ENCODE measurements at regions not wholly inside any gene's neighbourhood (a gene's known extent, or its start where the extent isn't known, plus 50 kb on each side); places are given as distances from the start of the nearest gene placed in this dataset.

- Histone ChIP-seq H3K9ac (no peak overlapping the region), H3K27ac (no peak overlapping the region), H3K9me3 (no peaks in the 10 kb centered on the region), H3K4me2 (no peak overlapping the region), H4K20me1 (no peaks in the 10 kb centered on the region), H3K27me3 (no peaks in the 10 kb centered on the region), H3K4me1 (no peaks in the 10 kb centered on the region), H3K36me3 (no peaks in the 10 kb centered on the region), H3K4me3 (no peak overlapping the region)
- no peak for TF ChIP-seq Cebpa-rat (IDR thresholded peaks at IDR 0.05)
Measured at GRCh38 chr13:104170980-104171555, 1104.9 kb upstream of the SLC10A2 start.

GRCh38 chr13:104163866-104164630 is 1097.8 kb upstream of the SLC10A2 start:
- TF ChIP-seq Cebpa-rat (IDR thresholded peaks at IDR 0.05), result no peak
- H3K4me1 ChIP-seq, result no peaks in the 10 kb centered on the region
- H3K27me3 ChIP-seq, result no peaks in the 10 kb centered on the region
- H3K9ac ChIP-seq, result no peak overlapping the region
- H3K9me3 ChIP-seq, result no peaks in the 10 kb centered on the region
- no peaks in the 10 kb centered on the region for H3K36me3 ChIP-seq
- H3K4me2 ChIP-seq, result no peak overlapping the region
- no peak overlapping the region for H3K27ac ChIP-seq
- H4K20me1 ChIP-seq, result no peaks in the 10 kb centered on the region
- no peak overlapping the region for H3K4me3 ChIP-seq

GRCh38 chr13:104160536-104160935 is 1094.3 kb upstream of the SLC10A2 start:
- Histone ChIP-seq H4K20me1 (no peaks in the 10 kb centered on the region), H3K27me3 (no peaks in the 10 kb centered on the region), H3K4me3 (no peak overlapping the region), H3K36me3 (no peaks in the 10 kb centered on the region), H3K9me3 (no peaks in the 10 kb centered on the region), H3K9ac (no peak overlapping the region), H3K4me1 (no peaks in the 10 kb centered on the region), H3K4me2 (no peak overlapping the region), H3K27ac (no peak overlapping the region)
- TF ChIP-seq Cebpa-rat (IDR thresholded peaks at IDR 0.05), result no peak

- H3K27me3 ChIP-seq, result no peaks in the 10 kb centered on the region
- no peak overlapping the region for H3K4me2 ChIP-seq
- H3K4me1 ChIP-seq, result peaks cover 14% of the 10 kb centered on the region
- H3K9me3 ChIP-seq, result no peaks in the 10 kb centered on the region
- H3K27ac ChIP-seq, result no peak overlapping the region
- no peaks in the 10 kb centered on the region for H4K20me1 ChIP-seq
- no peak for TF ChIP-seq Cebpa-rat (IDR thresholded peaks at IDR 0.05)
- H3K9ac ChIP-seq, result no peak overlapping the region
- no peaks in the 10 kb centered on the region for H3K36me3 ChIP-seq
- no peak overlapping the region for H3K4me3 ChIP-seq
Measured at GRCh38 chr13:104143760-104144416, 1077.7 kb upstream of the SLC10A2 start.

GRCh38 chr13:104140552-104140951 is 1074.3 kb upstream of the SLC10A2 start:
- Histone ChIP-seq H3K27ac (no peak overlapping the region), H3K9me3 (no peaks in the 10 kb centered on the region), H3K9ac (no peak overlapping the region), H3K4me2 (no peak overlapping the region), H3K4me1 (peaks cover 6% of the 10 kb centered on the region), H3K36me3 (no peaks in the 10 kb centered on the region), H4K20me1 (no peaks in the 10 kb centered on the region), H3K4me3 (no peak overlapping the region), H3K27me3 (no peaks in the 10 kb centered on the region)
- TF ChIP-seq Cebpa-rat (IDR thresholded peaks at IDR 0.05), result no peak

- H3K9me3 ChIP-seq, result no peaks in the 10 kb centered on the region
- H3K4me3 ChIP-seq, result no peak overlapping the region
- H3K4me2 ChIP-seq, result no peak overlapping the region
- TF ChIP-seq Cebpa-rat (IDR thresholded peaks at IDR 0.05), result no peak
- H3K27me3 ChIP-seq, result no peaks in the 10 kb centered on the region
- no peaks in the 10 kb centered on the region for H4K20me1 ChIP-seq
- H3K9ac ChIP-seq, result no peak overlapping the region
- no peaks in the 10 kb centered on the region for H3K4me1 ChIP-seq
- H3K36me3 ChIP-seq, result no peaks in the 10 kb centered on the region
- no peak overlapping the region for H3K27ac ChIP-seq
Measured at GRCh38 chr13:104137416-104137815, 1071.2 kb upstream of the SLC10A2 start.

- Histone ChIP-seq H4K20me1 (no peaks in the 10 kb centered on the region), H3K36me3 (no peaks in the 10 kb centered on the region), H3K4me1 (no peaks in the 10 kb centered on the region), H3K9me3 (no peaks in the 10 kb centered on the region), H3K9ac (no peak overlapping the region), H3K4me2 (no peak overlapping the region), H3K27ac (no peak overlapping the region), H3K27me3 (no peaks in the 10 kb centered on the region), H3K4me3 (no peak overlapping the region)
- TF ChIP-seq Cebpa-rat (IDR thresholded peaks at IDR 0.05), result no peak
Measured at GRCh38 chr13:104132849-104133248, 1066.6 kb upstream of the SLC10A2 start.

GRCh38 chr13:104114101-104114500 is 1047.9 kb upstream of the SLC10A2 start:
- H3K4me3 ChIP-seq, result no peak overlapping the region
- H3K36me3 ChIP-seq, result no peaks in the 10 kb centered on the region
- peaks cover 12% of the 10 kb centered on the region for H3K9me3 ChIP-seq
- H4K20me1 ChIP-seq, result no peaks in the 10 kb centered on the region
- H3K27me3 ChIP-seq, result no peaks in the 10 kb centered on the region
- no peak overlapping the region for H3K9ac ChIP-seq
- no peaks in the 10 kb centered on the region; the same call in 1 of the 2 replicates for H3K4me1 ChIP-seq
- no peak overlapping the region for H3K4me2 ChIP-seq
- no peak overlapping the region for H3K27ac ChIP-seq
- TF ChIP-seq Cebpa-rat (IDR thresholded peaks at IDR 0.05), result no peak

- H3K4me2 ChIP-seq, result no peak overlapping the region
- H3K4me1 ChIP-seq, result no peaks in the 10 kb centered on the region; the same call in 1 of the 2 replicates
- no peak overlapping the region for H3K4me3 ChIP-seq
- H3K9ac ChIP-seq, result no peak overlapping the region
- H3K9me3 ChIP-seq, result peaks cover 15% of the 10 kb centered on the region
- TF ChIP-seq Cebpa-rat (IDR thresholded peaks at IDR 0.05), result no peak
- H3K27ac ChIP-seq, result no peak overlapping the region
- no peaks in the 10 kb centered on the region for H4K20me1 ChIP-seq
- H3K27me3 ChIP-seq, result no peaks in the 10 kb centered on the region
- no peaks in the 10 kb centered on the region for H3K36me3 ChIP-seq
Measured at GRCh38 chr13:104111031-104111430, 1044.8 kb upstream of the SLC10A2 start.

- Histone ChIP-seq H3K36me3 (no peaks in the 10 kb centered on the region), H3K4me2 (no peak overlapping the region), H3K4me3 (no peak overlapping the region), H4K20me1 (no peaks in the 10 kb centered on the region), H3K27ac (no peak overlapping the region), H3K9ac (no peak overlapping the region), H3K4me1 (no peaks in the 10 kb centered on the region), H3K27me3 (no peaks in the 10 kb centered on the region), H3K9me3 (peaks cover 15% of the 10 kb centered on the region)
- TF ChIP-seq Cebpa-rat (IDR thresholded peaks at IDR 0.05), result no peak
Measured at GRCh38 chr13:104106705-104107393, 1040.6 kb upstream of the SLC10A2 start.
